H1 (cell line): ENCODE measurements at regions not wholly inside any gene's neighbourhood (a gene's known extent, or its start where the extent isn't known, plus 50 kb on each side); places are given as distances from the start of the nearest gene placed in this dataset.

Source experiments
- BCL11A ChIP-seq, 2 experiments: IDR thresholded peaks; one replicate each; pipeline ENCODE4 v1.6.1; 2011; ENCODE audit warnings: low read depth in 2 of 2, low read length in 2 of 2, mild to moderate bottlenecking in 2 of 2
- EGR1 ChIP-seq: IDR thresholded peaks from 2 replicates; pipeline ENCODE4 v1.6.1; 2011; ENCODE audit warnings: low read depth, low read length, borderline replicate concordance
- GABPA ChIP-seq: IDR thresholded peaks from 2 replicates; pipeline ENCODE4 v1.6.1; 2011; ENCODE audit warnings: mild to moderate bottlenecking, low read length, moderate library complexity, borderline replicate concordance; ENCODE audit not compliant: insufficient read depth
- JUN ChIP-seq: IDR thresholded peaks from 2 replicates; pipeline ENCODE4 v1.6.1; 2011; ENCODE audit warnings: low read depth, mild to moderate bottlenecking, improper control_type of control experiment, low read length
- KDM5A ChIP-seq: fragments of 200-600 bp; IDR thresholded peaks from 2 replicates; pipeline ENCODE4 v1.7.1; 2012; ENCODE audit warnings: mild to moderate bottlenecking, low read length, inconsistent platforms, mixed read lengths
- NANOG ChIP-seq: IDR thresholded peaks from 2 replicates; pipeline ENCODE4 v1.6.1; 2011; ENCODE audit warnings: low read length, low read depth, mild to moderate bottlenecking, inconsistent platforms; ENCODE audit not compliant: insufficient read depth, poor library complexity, severe bottlenecking
- RXRA ChIP-seq: IDR thresholded peaks from 2 replicates; pipeline ENCODE4 v1.6.1; 2011; ENCODE audit warnings: low read depth, mild to moderate bottlenecking, low read length, moderate library complexity; ENCODE audit not compliant: insufficient read depth
- SIRT6 ChIP-seq: IDR thresholded peaks from one replicate; pipeline ENCODE4 v1.7.1; 2012; ENCODE audit warnings: low read length, inconsistent platforms
- TEAD4 ChIP-seq: IDR thresholded peaks from 2 replicates; pipeline ENCODE4 v1.6.1; 2012; ENCODE audit warnings: low read depth, low read length, inconsistent platforms, mixed read lengths
- YY1 ChIP-seq: IDR thresholded peaks from 2 replicates; pipeline ENCODE4 v1.6.1; 2011; ENCODE audit warnings: low read depth, mild to moderate bottlenecking, low read length
- TF ChIP-seq, protein P1 (sequence below): fragments of 300-600 bp; sonication (generic); IDR thresholded peaks from 2 replicates; pipeline ENCODE4 v1.7.1; 2012; ENCODE audit warnings: low read length, moderate library complexity, mild to moderate bottlenecking, inconsistent platforms; ENCODE audit not compliant: insufficient replicate concordance

DNA sequence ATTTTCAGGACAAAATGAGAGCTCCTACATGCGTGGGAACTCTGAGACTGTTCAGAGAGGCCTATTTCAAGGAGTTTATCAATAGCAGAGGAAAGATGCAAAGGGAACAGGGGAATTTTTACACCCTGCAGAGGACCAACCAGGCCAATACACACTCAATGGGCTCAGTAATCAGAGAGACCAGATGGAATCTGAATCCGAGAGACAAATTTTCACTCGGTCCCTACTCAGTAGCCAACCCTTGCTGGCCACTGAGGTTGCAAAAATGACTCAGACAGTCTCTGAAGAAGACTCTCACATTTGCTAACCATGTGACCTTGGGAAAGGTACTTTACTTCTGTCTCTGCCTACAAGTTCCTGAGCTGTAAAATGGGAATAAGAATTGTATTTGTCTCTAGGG is 479.4 kb downstream of the CDK5RAP2 start (continued):
- TF ChIP-seq, protein P1, sequence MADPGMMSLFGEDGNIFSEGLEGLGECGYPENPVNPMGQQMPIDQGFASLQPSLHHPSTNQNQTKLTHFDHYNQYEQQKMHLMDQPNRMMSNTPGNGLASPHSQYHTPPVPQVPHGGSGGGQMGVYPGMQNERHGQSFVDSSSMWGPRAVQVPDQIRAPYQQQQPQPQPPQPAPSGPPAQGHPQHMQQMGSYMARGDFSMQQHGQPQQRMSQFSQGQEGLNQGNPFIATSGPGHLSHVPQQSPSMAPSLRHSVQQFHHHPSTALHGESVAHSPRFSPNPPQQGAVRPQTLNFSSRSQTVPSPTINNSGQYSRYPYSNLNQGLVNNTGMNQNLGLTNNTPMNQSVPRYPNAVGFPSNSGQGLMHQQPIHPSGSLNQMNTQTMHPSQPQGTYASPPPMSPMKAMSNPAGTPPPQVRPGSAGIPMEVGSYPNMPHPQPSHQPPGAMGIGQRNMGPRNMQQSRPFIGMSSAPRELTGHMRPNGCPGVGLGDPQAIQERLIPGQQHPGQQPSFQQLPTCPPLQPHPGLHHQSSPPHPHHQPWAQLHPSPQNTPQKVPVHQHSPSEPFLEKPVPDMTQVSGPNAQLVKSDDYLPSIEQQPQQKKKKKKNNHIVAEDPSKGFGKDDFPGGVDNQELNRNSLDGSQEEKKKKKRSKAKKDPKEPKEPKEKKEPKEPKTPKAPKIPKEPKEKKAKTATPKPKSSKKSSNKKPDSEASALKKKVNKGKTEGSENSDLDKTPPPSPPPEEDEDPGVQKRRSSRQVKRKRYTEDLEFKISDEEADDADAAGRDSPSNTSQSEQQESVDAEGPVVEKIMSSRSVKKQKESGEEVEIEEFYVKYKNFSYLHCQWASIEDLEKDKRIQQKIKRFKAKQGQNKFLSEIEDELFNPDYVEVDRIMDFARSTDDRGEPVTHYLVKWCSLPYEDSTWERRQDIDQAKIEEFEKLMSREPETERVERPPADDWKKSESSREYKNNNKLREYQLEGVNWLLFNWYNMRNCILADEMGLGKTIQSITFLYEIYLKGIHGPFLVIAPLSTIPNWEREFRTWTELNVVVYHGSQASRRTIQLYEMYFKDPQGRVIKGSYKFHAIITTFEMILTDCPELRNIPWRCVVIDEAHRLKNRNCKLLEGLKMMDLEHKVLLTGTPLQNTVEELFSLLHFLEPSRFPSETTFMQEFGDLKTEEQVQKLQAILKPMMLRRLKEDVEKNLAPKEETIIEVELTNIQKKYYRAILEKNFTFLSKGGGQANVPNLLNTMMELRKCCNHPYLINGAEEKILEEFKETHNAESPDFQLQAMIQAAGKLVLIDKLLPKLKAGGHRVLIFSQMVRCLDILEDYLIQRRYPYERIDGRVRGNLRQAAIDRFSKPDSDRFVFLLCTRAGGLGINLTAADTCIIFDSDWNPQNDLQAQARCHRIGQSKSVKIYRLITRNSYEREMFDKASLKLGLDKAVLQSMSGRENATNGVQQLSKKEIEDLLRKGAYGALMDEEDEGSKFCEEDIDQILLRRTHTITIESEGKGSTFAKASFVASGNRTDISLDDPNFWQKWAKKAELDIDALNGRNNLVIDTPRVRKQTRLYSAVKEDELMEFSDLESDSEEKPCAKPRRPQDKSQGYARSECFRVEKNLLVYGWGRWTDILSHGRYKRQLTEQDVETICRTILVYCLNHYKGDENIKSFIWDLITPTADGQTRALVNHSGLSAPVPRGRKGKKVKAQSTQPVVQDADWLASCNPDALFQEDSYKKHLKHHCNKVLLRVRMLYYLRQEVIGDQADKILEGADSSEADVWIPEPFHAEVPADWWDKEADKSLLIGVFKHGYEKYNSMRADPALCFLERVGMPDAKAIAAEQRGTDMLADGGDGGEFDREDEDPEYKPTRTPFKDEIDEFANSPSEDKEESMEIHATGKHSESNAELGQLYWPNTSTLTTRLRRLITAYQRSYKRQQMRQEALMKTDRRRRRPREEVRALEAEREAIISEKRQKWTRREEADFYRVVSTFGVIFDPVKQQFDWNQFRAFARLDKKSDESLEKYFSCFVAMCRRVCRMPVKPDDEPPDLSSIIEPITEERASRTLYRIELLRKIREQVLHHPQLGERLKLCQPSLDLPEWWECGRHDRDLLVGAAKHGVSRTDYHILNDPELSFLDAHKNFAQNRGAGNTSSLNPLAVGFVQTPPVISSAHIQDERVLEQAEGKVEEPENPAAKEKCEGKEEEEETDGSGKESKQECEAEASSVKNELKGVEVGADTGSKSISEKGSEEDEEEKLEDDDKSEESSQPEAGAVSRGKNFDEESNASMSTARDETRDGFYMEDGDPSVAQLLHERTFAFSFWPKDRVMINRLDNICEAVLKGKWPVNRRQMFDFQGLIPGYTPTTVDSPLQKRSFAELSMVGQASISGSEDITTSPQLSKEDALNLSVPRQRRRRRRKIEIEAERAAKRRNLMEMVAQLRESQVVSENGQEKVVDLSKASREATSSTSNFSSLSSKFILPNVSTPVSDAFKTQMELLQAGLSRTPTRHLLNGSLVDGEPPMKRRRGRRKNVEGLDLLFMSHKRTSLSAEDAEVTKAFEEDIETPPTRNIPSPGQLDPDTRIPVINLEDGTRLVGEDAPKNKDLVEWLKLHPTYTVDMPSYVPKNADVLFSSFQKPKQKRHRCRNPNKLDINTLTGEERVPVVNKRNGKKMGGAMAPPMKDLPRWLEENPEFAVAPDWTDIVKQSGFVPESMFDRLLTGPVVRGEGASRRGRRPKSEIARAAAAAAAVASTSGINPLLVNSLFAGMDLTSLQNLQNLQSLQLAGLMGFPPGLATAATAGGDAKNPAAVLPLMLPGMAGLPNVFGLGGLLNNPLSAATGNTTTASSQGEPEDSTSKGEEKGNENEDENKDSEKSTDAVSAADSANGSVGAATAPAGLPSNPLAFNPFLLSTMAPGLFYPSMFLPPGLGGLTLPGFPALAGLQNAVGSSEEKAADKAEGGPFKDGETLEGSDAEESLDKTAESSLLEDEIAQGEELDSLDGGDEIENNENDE = no peak
- TF ChIP-seq EGR1 (no peak), BCL11A (IDR thresholded peaks at IDR 0.05; ENCODE audit: low read depth in 2 of 2, low read length in 2 of 2) (no peak), SIRT6 (no peak), TEAD4 (no peak), JUN (no peak), KDM5A (no peak), RXRA (no peak), NANOG (no peak), YY1 (no peak), GABPA (no peak)
